ENCODE measurements at regions not wholly inside any gene's neighbourhood (a gene's known extent, or its start where the extent isn't known, plus 50 kb on each side); places are given as distances from the start of the nearest gene placed in this dataset.
"Not testable (repeated sequence)": the region's sequence is repeated elsewhere in the genome, so short reads cannot be mapped to it uniquely, and the experiment has no call there.

- 53 to 68% (median 57%) methylated on average over 2 of the region's 2 CpGs for WGBS, 4 donors
- Histone ChIP-seq H3K4me1 (replicated peaks in 1 of 2) (no peaks in the 10 kb centered on the region), H3K4me3 (no peak overlapping the region), H3K9me3 (replicated peaks in 1 of 3) (no peaks in the 10 kb centered on the region), H3K27me3 (no peaks in the 10 kb centered on the region), H3K36me3 (replicated peaks in 1 of 2) (no peaks in the 10 kb centered on the region), H3K27ac (no peak overlapping the region)
- TF ChIP-seq, protein P1, sequence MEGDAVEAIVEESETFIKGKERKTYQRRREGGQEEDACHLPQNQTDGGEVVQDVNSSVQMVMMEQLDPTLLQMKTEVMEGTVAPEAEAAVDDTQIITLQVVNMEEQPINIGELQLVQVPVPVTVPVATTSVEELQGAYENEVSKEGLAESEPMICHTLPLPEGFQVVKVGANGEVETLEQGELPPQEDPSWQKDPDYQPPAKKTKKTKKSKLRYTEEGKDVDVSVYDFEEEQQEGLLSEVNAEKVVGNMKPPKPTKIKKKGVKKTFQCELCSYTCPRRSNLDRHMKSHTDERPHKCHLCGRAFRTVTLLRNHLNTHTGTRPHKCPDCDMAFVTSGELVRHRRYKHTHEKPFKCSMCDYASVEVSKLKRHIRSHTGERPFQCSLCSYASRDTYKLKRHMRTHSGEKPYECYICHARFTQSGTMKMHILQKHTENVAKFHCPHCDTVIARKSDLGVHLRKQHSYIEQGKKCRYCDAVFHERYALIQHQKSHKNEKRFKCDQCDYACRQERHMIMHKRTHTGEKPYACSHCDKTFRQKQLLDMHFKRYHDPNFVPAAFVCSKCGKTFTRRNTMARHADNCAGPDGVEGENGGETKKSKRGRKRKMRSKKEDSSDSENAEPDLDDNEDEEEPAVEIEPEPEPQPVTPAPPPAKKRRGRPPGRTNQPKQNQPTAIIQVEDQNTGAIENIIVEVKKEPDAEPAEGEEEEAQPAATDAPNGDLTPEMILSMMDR (IDR thresholded peaks at IDR 0.05): no peak
- TF ChIP-seq POLR2A (IDR thresholded peaks at IDR 0.05): no peak
- DNase-seq: no peak
- intact Hi-C loops (cut with DNase I): no loop called here
Observed at GRCh38 chr4:79201971-79202370, 123.9 kb downstream of the NAA11 start.

DNA sequence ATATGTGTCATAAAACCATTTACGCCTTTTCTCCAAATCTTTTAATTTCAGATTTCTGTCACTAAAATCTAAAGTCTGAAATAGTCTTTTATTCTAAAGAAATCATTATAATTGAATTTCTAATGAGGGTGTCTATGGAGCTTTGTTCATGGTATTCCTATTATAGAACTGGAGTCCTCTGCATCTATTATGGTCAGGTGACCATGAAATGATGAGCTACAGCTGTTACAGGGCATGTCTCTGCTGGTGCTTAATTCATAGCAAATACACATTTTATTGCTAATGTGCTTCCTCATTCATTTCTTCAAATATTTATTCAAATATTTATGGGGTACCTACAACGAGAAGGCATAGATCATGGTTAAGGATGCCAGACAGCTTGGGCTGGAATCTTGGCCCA is 126.1 kb downstream of the NAA11 start:
- TF ChIP-seq, protein P1 (IDR thresholded peaks at IDR 0.05): no peak
- TF ChIP-seq POLR2A (IDR thresholded peaks at IDR 0.05): no peak
- Histone ChIP-seq H3K4me1 (replicated peaks in 1 of 2) (no peaks in the 10 kb centered on the region), H3K27me3 (no peaks in the 10 kb centered on the region), H3K27ac (no peak overlapping the region), H3K9me3 (replicated peaks in 1 of 3) (no peaks in the 10 kb centered on the region), H3K4me3 (no peak overlapping the region), H3K36me3 (replicated peaks in 1 of 2) (no peaks in the 10 kb centered on the region)
- DNase-seq: no peak
- intact Hi-C loops (cut with DNase I): no loop called here
- WGBS, 4 donors: 76 to 82% (median 77%) methylated on average over 2 of the region's 2 CpGs

GRCh38 chr4:79198951-79199587 is 126.8 kb downstream of the NAA11 start:
- TF ChIP-seq, protein P1 (IDR thresholded peaks at IDR 0.05): no peak
- no peak for TF ChIP-seq POLR2A (IDR thresholded peaks at IDR 0.05)
- H3K27me3 ChIP-seq: no peaks in the 10 kb centered on the region
- H3K36me3 ChIP-seq (replicated peaks in 1 of 2): no peaks in the 10 kb centered on the region
- H3K4me3 ChIP-seq: no peak overlapping the region
- H3K27ac ChIP-seq: no peak overlapping the region
- 56 to 75% (median 63%) methylated on average over 5 of the region's 5 CpGs for WGBS, 4 donors
- H3K9me3 ChIP-seq (replicated peaks in 1 of 3): no peaks in the 10 kb centered on the region
- no peak for DNase-seq
- no peaks in the 10 kb centered on the region for H3K4me1 ChIP-seq (replicated peaks in 1 of 2)
- intact Hi-C loops (cut with DNase I): no loop called here

- Histone ChIP-seq H3K27me3 (no peaks in the 10 kb centered on the region), H3K27ac (no peak overlapping the region), H3K4me1 (replicated peaks in 1 of 2) (no peaks in the 10 kb centered on the region), H3K36me3 (replicated peaks in 1 of 2) (no peaks in the 10 kb centered on the region), H3K4me3 (no peak overlapping the region), H3K9me3 (replicated peaks in 1 of 3) (no peaks in the 10 kb centered on the region)
- 68 to 81% (median 75%) methylated on average over 3 of the region's 3 CpGs for WGBS, 4 donors
- TF ChIP-seq POLR2A (IDR thresholded peaks at IDR 0.05): no peak
- TF ChIP-seq, protein P1 (IDR thresholded peaks at IDR 0.05): no peak
- intact Hi-C loops (cut with DNase I): no loop called here
- DNase-seq: no peak
Observed at GRCh38 chr4:79197275-79198009, 128.4 kb downstream of the NAA11 start.

DNA sequence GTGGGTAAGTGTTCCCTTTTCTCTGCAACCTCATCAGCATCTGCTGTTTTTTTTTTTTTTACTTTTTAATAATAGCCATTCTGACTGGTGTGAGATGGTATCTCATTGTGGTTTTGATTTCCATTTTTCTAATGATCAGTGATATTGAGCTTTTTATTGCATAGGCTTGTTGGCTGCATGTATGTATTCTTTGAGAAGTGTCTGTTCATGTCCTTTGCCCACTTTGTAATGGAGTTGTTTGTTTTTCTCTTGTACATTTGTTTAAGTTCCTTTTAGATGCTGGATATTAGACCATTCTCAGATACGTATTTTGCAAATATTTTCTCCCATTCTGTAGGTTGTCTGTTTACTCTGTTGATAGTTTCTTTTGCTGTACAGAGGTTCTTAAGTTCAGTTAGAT is 134.6 kb downstream of the NAA11 start:
- H3K4me3 ChIP-seq; H3K36me3 ChIP-seq (replicated peaks in 1 of 2); H3K9me3 ChIP-seq (replicated peaks in 1 of 3); DNase-seq; H3K27ac ChIP-seq; H3K27me3 ChIP-seq; H3K4me1 ChIP-seq (replicated peaks in 1 of 2); intact Hi-C loops (cut with DNase I): not testable (repeated sequence)
- WGBS, 4 donors: 75 to 85% (median 83%) methylated on average over 1 of the region's 1 CpG
